H1 (cell line): ENCODE measurements at regions not wholly inside any gene's neighbourhood (a gene's known extent, or its start where the extent isn't known, plus 50 kb on each side); places are given as distances from the start of the nearest gene placed in this dataset.

Experiments
- CHD2 ChIP-seq: IDR thresholded peaks from 2 replicates; pipeline ENCODE4 v1.6.1; 2012; ENCODE audit warnings: low read length, improper control_type of control experiment
- HDAC6 ChIP-seq: IDR thresholded peaks from one replicate; pipeline ENCODE4 v1.7.1; 2012; ENCODE audit warnings: low read depth, mild to moderate bottlenecking, inconsistent platforms, low read length, moderate library complexity
- NANOG ChIP-seq: IDR thresholded peaks from 2 replicates; pipeline ENCODE4 v1.6.1; 2011; ENCODE audit warnings: low read length, low read depth, mild to moderate bottlenecking, inconsistent platforms; ENCODE audit not compliant: insufficient read depth, poor library complexity, severe bottlenecking
- PHF8 ChIP-seq: fragments of 200-600 bp; sonication (generic); conservative IDR thresholded peaks from 2 replicates; pipeline ENCODE4 v1.7.1; 2012; ENCODE audit warnings: low read depth, mild to moderate bottlenecking, inconsistent platforms, low read length, moderate library complexity
- POU5F1 ChIP-seq: IDR thresholded peaks from 2 replicates; pipeline ENCODE4 v1.6.1; 2011; ENCODE audit warnings: low read depth, mild to moderate bottlenecking, low read length, moderate library complexity
- RBBP5 ChIP-seq: IDR thresholded peaks from 2 replicates; pipeline ENCODE4 v1.7.1; 2012; ENCODE audit warnings: low read depth, mild to moderate bottlenecking, inconsistent platforms, low read length, moderate library complexity, borderline replicate concordance
- RNF2 ChIP-seq: fragments of 200-900, 300-1000 bp; sonication (generic); IDR thresholded peaks from 2 replicates; pipeline ENCODE4 v1.7.1; 2016; ENCODE audit warnings: borderline replicate concordance, low read depth, mild to moderate bottlenecking, antibody characterized with exemption, low read length; ENCODE audit not compliant: poor library complexity, severe bottlenecking; ENCODE audit errors: missing control alignments
- TBP ChIP-seq: IDR thresholded peaks from 2 replicates; pipeline ENCODE4 v1.6.1; 2011; ENCODE audit warnings: low read depth, low read length, improper control_type of control experiment
- TCF12 ChIP-seq: IDR thresholded peaks from 2 replicates; pipeline ENCODE4 v1.6.1; 2011; ENCODE audit warnings: low read depth, mild to moderate bottlenecking, low read length
- ZNF274 ChIP-seq: IDR thresholded peaks from 2 replicates; pipeline ENCODE4 v1.7.0; 2012; ENCODE audit warnings: low read length, borderline replicate concordance; ENCODE audit errors: extremely low read depth
- TF ChIP-seq, protein P1 (sequence below): fragments of 300-600 bp; sonication (generic); IDR thresholded peaks from 2 replicates; pipeline ENCODE4 v1.7.1; 2012; ENCODE audit warnings: low read length, moderate library complexity, mild to moderate bottlenecking, inconsistent platforms; ENCODE audit not compliant: insufficient replicate concordance

DNA sequence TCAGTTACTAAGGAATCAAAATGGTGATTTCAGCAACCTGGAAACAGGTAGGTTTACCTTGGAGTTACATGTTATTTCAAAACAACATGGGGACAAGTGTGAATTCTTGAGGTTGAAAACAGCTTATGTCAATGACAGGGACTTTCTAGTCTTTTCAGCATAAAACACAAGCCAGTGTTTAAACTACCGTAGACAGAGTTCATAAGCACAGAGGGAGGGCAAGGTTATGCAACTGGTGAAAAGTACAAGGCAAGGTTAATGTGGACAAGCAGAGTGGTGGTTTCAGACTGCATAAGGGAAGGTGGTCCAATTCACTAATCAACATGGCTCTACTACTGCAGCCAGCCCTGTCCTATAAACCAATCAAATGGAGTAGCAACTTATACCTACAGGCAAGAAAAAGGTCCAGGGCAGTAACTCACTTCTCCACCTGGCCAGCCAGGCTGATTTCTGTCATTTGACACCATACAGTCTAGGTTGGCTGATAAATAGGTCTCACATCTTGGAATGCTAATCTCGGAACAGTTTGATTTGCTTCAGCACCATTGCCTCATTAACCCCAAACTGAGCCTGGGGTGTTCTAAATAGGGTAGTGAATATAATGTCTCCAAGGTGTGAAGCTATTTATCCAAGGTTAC lies 250.3 kb upstream of the PROX1 start (continued):
- TF ChIP-seq, protein P1, sequence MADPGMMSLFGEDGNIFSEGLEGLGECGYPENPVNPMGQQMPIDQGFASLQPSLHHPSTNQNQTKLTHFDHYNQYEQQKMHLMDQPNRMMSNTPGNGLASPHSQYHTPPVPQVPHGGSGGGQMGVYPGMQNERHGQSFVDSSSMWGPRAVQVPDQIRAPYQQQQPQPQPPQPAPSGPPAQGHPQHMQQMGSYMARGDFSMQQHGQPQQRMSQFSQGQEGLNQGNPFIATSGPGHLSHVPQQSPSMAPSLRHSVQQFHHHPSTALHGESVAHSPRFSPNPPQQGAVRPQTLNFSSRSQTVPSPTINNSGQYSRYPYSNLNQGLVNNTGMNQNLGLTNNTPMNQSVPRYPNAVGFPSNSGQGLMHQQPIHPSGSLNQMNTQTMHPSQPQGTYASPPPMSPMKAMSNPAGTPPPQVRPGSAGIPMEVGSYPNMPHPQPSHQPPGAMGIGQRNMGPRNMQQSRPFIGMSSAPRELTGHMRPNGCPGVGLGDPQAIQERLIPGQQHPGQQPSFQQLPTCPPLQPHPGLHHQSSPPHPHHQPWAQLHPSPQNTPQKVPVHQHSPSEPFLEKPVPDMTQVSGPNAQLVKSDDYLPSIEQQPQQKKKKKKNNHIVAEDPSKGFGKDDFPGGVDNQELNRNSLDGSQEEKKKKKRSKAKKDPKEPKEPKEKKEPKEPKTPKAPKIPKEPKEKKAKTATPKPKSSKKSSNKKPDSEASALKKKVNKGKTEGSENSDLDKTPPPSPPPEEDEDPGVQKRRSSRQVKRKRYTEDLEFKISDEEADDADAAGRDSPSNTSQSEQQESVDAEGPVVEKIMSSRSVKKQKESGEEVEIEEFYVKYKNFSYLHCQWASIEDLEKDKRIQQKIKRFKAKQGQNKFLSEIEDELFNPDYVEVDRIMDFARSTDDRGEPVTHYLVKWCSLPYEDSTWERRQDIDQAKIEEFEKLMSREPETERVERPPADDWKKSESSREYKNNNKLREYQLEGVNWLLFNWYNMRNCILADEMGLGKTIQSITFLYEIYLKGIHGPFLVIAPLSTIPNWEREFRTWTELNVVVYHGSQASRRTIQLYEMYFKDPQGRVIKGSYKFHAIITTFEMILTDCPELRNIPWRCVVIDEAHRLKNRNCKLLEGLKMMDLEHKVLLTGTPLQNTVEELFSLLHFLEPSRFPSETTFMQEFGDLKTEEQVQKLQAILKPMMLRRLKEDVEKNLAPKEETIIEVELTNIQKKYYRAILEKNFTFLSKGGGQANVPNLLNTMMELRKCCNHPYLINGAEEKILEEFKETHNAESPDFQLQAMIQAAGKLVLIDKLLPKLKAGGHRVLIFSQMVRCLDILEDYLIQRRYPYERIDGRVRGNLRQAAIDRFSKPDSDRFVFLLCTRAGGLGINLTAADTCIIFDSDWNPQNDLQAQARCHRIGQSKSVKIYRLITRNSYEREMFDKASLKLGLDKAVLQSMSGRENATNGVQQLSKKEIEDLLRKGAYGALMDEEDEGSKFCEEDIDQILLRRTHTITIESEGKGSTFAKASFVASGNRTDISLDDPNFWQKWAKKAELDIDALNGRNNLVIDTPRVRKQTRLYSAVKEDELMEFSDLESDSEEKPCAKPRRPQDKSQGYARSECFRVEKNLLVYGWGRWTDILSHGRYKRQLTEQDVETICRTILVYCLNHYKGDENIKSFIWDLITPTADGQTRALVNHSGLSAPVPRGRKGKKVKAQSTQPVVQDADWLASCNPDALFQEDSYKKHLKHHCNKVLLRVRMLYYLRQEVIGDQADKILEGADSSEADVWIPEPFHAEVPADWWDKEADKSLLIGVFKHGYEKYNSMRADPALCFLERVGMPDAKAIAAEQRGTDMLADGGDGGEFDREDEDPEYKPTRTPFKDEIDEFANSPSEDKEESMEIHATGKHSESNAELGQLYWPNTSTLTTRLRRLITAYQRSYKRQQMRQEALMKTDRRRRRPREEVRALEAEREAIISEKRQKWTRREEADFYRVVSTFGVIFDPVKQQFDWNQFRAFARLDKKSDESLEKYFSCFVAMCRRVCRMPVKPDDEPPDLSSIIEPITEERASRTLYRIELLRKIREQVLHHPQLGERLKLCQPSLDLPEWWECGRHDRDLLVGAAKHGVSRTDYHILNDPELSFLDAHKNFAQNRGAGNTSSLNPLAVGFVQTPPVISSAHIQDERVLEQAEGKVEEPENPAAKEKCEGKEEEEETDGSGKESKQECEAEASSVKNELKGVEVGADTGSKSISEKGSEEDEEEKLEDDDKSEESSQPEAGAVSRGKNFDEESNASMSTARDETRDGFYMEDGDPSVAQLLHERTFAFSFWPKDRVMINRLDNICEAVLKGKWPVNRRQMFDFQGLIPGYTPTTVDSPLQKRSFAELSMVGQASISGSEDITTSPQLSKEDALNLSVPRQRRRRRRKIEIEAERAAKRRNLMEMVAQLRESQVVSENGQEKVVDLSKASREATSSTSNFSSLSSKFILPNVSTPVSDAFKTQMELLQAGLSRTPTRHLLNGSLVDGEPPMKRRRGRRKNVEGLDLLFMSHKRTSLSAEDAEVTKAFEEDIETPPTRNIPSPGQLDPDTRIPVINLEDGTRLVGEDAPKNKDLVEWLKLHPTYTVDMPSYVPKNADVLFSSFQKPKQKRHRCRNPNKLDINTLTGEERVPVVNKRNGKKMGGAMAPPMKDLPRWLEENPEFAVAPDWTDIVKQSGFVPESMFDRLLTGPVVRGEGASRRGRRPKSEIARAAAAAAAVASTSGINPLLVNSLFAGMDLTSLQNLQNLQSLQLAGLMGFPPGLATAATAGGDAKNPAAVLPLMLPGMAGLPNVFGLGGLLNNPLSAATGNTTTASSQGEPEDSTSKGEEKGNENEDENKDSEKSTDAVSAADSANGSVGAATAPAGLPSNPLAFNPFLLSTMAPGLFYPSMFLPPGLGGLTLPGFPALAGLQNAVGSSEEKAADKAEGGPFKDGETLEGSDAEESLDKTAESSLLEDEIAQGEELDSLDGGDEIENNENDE, result no peak
- TF ChIP-seq TBP (no peak), RNF2 (no peak), ZNF274 (no peak), PHF8 (no peak), RBBP5 (no peak), NANOG (no peak), HDAC6 (no peak), CHD2 (no peak), POU5F1 (no peak), TCF12 (no peak)
